ENCODE measurements at regions not wholly inside any gene's neighbourhood (a gene's known extent, or its start where the extent isn't known, plus 50 kb on each side); places are given as distances from the start of the nearest gene placed in this dataset.

DNA sequence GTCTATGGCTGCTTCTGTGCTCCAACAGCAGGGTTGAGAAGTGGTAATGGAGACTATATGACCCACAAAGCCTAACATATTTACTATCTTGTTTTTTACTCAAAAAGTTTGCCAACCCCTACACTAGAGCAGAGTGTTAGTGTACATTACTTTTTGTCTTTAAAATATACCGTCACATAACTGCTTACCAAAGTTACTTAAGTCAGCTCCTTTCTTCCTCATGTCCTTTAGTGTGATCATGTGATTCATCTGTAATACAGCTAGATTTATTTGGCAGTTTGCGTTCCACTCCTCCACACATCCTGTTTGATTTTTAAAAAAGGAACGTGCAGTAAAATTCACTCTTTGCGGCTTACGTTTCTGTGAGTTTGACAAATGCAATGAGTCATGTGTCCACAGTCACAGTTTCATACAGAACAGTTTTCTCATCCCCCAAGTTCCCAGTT is 162.4 kb upstream of the GPRIN3 start:
- TF ChIP-seq POLR2A (IDR thresholded peaks at IDR 0.05) (no peak), POLR2AphosphoS5 (IDR thresholded peaks at IDR 0.05) (no peak)
- TF ChIP-seq, protein P1, sequence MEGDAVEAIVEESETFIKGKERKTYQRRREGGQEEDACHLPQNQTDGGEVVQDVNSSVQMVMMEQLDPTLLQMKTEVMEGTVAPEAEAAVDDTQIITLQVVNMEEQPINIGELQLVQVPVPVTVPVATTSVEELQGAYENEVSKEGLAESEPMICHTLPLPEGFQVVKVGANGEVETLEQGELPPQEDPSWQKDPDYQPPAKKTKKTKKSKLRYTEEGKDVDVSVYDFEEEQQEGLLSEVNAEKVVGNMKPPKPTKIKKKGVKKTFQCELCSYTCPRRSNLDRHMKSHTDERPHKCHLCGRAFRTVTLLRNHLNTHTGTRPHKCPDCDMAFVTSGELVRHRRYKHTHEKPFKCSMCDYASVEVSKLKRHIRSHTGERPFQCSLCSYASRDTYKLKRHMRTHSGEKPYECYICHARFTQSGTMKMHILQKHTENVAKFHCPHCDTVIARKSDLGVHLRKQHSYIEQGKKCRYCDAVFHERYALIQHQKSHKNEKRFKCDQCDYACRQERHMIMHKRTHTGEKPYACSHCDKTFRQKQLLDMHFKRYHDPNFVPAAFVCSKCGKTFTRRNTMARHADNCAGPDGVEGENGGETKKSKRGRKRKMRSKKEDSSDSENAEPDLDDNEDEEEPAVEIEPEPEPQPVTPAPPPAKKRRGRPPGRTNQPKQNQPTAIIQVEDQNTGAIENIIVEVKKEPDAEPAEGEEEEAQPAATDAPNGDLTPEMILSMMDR (IDR thresholded peaks at IDR 0.05 in 8 of 11, conservative IDR thresholded peaks at IDR 0.05 in 3 of 11): no peak
